ENCODE measurements at regions not wholly inside any gene's neighbourhood (a gene's known extent, or its start where the extent isn't known, plus 50 kb on each side); places are given as distances from the start of the nearest gene placed in this dataset.

- ChIA-PET CTCF (no interaction called here), POLR2A (no interaction called here)
- ATAC-seq: no peak
- no peaks in the 10 kb centered on the region for H3K36me3 ChIP-seq (ENCODE audit: control insufficient read depth, insufficient read depth, low read length)
- no peak overlapping the region for H3K4me3 ChIP-seq (ENCODE audit: low read depth in 2 of 2, low read length in 2 of 2)
- no TSS peak for BruUV-seq (replicated peaks)
- intact Hi-C loops (cut with micrococcal nuclease; ENCODE audit: unreplicated experiment): no loop called here
- H3K4me1 ChIP-seq (ENCODE audit: control insufficient read depth, insufficient read depth, low read length): no peaks in the 10 kb centered on the region
- in situ Hi-C loops (cut with HindIII; ENCODE audit: low pct_unique_long_range_greater_than_20kb, low sequenced_read_pairs): no loop called here
- H3K9me3 ChIP-seq (ENCODE audit: control insufficient read depth, insufficient read depth, low read depth, low read length): no peaks in the 10 kb centered on the region
- H3K27me3 ChIP-seq (ENCODE audit: control insufficient read depth, insufficient read depth, low read length): peaks cover 5% of the 10 kb centered on the region; the same call in 1 of the 2 replicates
- TF ChIP-seq CTCF (IDR thresholded peaks at IDR 0.05) (no peak), REST (IDR thresholded peaks at IDR 0.05; ENCODE audit: insufficient read depth in 1 of 2, low read depth in 2 of 2, low read length in 1 of 2) (no peak), POLR2AphosphoS5 (IDR thresholded peaks at IDR 0.05; ENCODE audit: low read depth, low read length) (no peak), SIN3A (IDR thresholded peaks at IDR 0.05; ENCODE audit: borderline replicate concordance, insufficient read depth, low read depth, low read length) (no peak), TCF7L2 (IDR thresholded peaks at IDR 0.05; ENCODE audit: low read depth, low read length) (no peak)
- H3K27ac ChIP-seq (ENCODE audit: low read length): no peak overlapping the region
- DNase-seq (ENCODE audit: low read depth, low spot score): no peak
These were observed 79.1 kb upstream of the F13A1 start for GRCh38 chr6:6399568-6399967.

GRCh38 chr6:6401401-6401800 lies 80.9 kb upstream of the F13A1 start:
- CTCF ChIA-PET: no interaction called here
- in situ Hi-C loops (cut with HindIII; ENCODE audit: low pct_unique_long_range_greater_than_20kb, low sequenced_read_pairs): no loop called here

More at GRCh38 chr6:6401401-6401800, 80.9 kb upstream of the F13A1 start:
- Histone ChIP-seq H3K36me3 (ENCODE audit: control insufficient read depth, insufficient read depth, low read length) (no peaks in the 10 kb centered on the region), H3K4me3 (ENCODE audit: low read depth in 2 of 2, low read length in 2 of 2) (no peak overlapping the region), H3K9me3 (ENCODE audit: control insufficient read depth, insufficient read depth, low read depth, low read length) (no peaks in the 10 kb centered on the region), H3K27ac (ENCODE audit: low read length) (no peak overlapping the region), H3K27me3 (ENCODE audit: control insufficient read depth, insufficient read depth, low read length) (peaks cover 5% of the 10 kb centered on the region; the same call in 1 of the 2 replicates), H3K4me1 (ENCODE audit: control insufficient read depth, insufficient read depth, low read length) (no peaks in the 10 kb centered on the region)
- no TSS peak for BruUV-seq (replicated peaks)
- ATAC-seq (no peak), DNase-seq (ENCODE audit: low read depth, low spot score) (no peak)
- intact Hi-C loops (cut with micrococcal nuclease; ENCODE audit: unreplicated experiment): no loop called here
- POLR2A ChIA-PET: no interaction called here
- TF ChIP-seq CTCF (IDR thresholded peaks at IDR 0.05): no peak
- TF ChIP-seq SIN3A (IDR thresholded peaks at IDR 0.05; ENCODE audit: borderline replicate concordance, insufficient read depth, low read depth, low read length): no peak
- no peak for TF ChIP-seq REST (IDR thresholded peaks at IDR 0.05; ENCODE audit: insufficient read depth in 1 of 2, low read depth in 2 of 2, low read length in 1 of 2)
- no peak for TF ChIP-seq TCF7L2 (IDR thresholded peaks at IDR 0.05; ENCODE audit: low read depth, low read length)
- no peak for TF ChIP-seq POLR2AphosphoS5 (IDR thresholded peaks at IDR 0.05; ENCODE audit: low read depth, low read length)
